Tibial nerve (tissue), 4 donors: ENCODE measurements at regions not wholly inside any gene's neighbourhood (a gene's known extent, or its start where the extent isn't known, plus 50 kb on each side); places are given as distances from the start of the nearest gene placed in this dataset.

Experiments
- CTCF ChIP-seq, 5 experiments: fragments of 200-600 bp in 3 of 5; fragments of 450-650 bp in 2 of 5; sonication (generic) in 3 of 5; IDR thresholded peaks; one replicate each; pipeline ENCODE4 v1.5.1; 2016 to 2019; ENCODE audit warnings: antibody characterized with exemption in 5 of 5, mild to moderate bottlenecking in 3 of 5, moderate library complexity in 2 of 5
- EP300 ChIP-seq, 2 donors: sonication (generic); formaldehyde crosslinking; IDR thresholded peaks; one replicate each; pipeline ENCODE4 v1.6.1; 2017; ENCODE audit warnings: antibody characterized with exemption in 2 of 2, mild to moderate bottlenecking in 1 of 2
- POLR2A ChIP-seq, 2 donors: fragments of 450-650 bp; IDR thresholded peaks; one replicate each; pipeline ENCODE4 v1.6.1; 2017; ENCODE audit warnings: antibody characterized with exemption in 2 of 2, mild to moderate bottlenecking in 2 of 2, moderate library complexity in 2 of 2

- no peak for TF ChIP-seq EP300 (IDR thresholded peaks at IDR 0.05)
- no peak for TF ChIP-seq CTCF (IDR thresholded peaks at IDR 0.05)
- no peak for TF ChIP-seq POLR2A (IDR thresholded peaks at IDR 0.05)
Measured at GRCh38 chr2:20928617-20929016, 105.7 kb upstream of the LDAH start.
